ENCODE measurements at regions not wholly inside any gene's neighbourhood (a gene's known extent, or its start where the extent isn't known, plus 50 kb on each side); places are given as distances from the start of the nearest gene placed in this dataset.

DNA sequence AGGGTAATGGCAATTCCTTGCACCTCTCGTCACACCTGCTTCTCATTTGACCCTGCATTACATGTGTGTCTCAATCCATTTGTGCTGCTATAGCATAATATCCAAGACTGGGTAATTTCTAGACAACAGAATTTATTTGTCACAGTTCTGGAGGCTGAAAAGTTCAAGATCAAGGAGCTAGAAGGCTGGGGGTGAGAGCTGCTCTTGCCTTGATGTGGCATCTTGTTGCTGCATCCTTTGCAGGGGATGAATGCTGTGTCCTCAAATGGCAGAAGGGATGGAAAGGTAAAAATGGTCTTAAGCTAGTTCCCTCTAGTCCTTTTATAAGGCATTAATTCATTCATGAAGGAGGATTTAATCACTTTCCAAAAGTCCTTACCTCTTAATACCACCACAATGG is 323.7 kb upstream of the RPS23 start:
- TF ChIP-seq, protein P1, sequence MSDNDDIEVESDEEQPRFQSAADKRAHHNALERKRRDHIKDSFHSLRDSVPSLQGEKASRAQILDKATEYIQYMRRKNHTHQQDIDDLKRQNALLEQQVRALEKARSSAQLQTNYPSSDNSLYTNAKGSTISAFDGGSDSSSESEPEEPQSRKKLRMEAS (CRISPR knock-in tag; IDR thresholded peaks at IDR 0.05), result no peak
- TF ChIP-seq TEAD4 (CRISPR knock-in tag; IDR thresholded peaks at IDR 0.05), result no peak
- no peak for TF ChIP-seq GTF2I (CRISPR knock-in tag; conservative IDR thresholded peaks at IDR 0.05)
- TF ChIP-seq, protein P2, sequence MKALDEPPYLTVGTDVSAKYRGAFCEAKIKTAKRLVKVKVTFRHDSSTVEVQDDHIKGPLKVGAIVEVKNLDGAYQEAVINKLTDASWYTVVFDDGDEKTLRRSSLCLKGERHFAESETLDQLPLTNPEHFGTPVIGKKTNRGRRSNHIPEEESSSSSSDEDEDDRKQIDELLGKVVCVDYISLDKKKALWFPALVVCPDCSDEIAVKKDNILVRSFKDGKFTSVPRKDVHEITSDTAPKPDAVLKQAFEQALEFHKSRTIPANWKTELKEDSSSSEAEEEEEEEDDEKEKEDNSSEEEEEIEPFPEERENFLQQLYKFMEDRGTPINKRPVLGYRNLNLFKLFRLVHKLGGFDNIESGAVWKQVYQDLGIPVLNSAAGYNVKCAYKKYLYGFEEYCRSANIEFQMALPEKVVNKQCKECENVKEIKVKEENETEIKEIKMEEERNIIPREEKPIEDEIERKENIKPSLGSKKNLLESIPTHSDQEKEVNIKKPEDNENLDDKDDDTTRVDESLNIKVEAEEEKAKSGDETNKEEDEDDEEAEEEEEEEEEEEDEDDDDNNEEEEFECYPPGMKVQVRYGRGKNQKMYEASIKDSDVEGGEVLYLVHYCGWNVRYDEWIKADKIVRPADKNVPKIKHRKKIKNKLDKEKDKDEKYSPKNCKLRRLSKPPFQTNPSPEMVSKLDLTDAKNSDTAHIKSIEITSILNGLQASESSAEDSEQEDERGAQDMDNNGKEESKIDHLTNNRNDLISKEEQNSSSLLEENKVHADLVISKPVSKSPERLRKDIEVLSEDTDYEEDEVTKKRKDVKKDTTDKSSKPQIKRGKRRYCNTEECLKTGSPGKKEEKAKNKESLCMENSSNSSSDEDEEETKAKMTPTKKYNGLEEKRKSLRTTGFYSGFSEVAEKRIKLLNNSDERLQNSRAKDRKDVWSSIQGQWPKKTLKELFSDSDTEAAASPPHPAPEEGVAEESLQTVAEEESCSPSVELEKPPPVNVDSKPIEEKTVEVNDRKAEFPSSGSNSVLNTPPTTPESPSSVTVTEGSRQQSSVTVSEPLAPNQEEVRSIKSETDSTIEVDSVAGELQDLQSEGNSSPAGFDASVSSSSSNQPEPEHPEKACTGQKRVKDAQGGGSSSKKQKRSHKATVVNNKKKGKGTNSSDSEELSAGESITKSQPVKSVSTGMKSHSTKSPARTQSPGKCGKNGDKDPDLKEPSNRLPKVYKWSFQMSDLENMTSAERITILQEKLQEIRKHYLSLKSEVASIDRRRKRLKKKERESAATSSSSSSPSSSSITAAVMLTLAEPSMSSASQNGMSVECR (CRISPR knock-in tag; IDR thresholded peaks at IDR 0.05; ENCODE audit: borderline replicate concordance), result no peak
- TF ChIP-seq, protein P3, sequence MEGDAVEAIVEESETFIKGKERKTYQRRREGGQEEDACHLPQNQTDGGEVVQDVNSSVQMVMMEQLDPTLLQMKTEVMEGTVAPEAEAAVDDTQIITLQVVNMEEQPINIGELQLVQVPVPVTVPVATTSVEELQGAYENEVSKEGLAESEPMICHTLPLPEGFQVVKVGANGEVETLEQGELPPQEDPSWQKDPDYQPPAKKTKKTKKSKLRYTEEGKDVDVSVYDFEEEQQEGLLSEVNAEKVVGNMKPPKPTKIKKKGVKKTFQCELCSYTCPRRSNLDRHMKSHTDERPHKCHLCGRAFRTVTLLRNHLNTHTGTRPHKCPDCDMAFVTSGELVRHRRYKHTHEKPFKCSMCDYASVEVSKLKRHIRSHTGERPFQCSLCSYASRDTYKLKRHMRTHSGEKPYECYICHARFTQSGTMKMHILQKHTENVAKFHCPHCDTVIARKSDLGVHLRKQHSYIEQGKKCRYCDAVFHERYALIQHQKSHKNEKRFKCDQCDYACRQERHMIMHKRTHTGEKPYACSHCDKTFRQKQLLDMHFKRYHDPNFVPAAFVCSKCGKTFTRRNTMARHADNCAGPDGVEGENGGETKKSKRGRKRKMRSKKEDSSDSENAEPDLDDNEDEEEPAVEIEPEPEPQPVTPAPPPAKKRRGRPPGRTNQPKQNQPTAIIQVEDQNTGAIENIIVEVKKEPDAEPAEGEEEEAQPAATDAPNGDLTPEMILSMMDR (IDR thresholded peaks at IDR 0.05), result no peak
- TF ChIP-seq, protein P4, sequence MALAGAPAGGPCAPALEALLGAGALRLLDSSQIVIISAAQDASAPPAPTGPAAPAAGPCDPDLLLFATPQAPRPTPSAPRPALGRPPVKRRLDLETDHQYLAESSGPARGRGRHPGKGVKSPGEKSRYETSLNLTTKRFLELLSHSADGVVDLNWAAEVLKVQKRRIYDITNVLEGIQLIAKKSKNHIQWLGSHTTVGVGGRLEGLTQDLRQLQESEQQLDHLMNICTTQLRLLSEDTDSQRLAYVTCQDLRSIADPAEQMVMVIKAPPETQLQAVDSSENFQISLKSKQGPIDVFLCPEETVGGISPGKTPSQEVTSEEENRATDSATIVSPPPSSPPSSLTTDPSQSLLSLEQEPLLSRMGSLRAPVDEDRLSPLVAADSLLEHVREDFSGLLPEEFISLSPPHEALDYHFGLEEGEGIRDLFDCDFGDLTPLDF (CRISPR knock-in tag; IDR thresholded peaks at IDR 0.05), result no peak
- TF ChIP-seq ZNF121 (CRISPR knock-in tag; IDR thresholded peaks at IDR 0.05), result no peak
- TF ChIP-seq TP53 (CRISPR knock-in tag; IDR thresholded peaks at IDR 0.05), result no peak
- TF ChIP-seq FOXK1 (CRISPR knock-in tag; IDR thresholded peaks at IDR 0.05), result no peak
